Smooth muscle cell (in vitro differentiated cells): ENCODE measurements at regions not wholly inside any gene's neighbourhood (a gene's known extent, or its start where the extent isn't known, plus 50 kb on each side); places are given as distances from the start of the nearest gene placed in this dataset.

Experiments
- DNase-seq: peaks from one replicate; lab custom pipeline; 2025; ENCODE audit not compliant: unreplicated experiment; lab: John Stamatoyannopoulos, UW
- H2AFZ ChIP-seq: fragments of 200-600 bp; sonication (generic); 2 replicates; pipeline ENCODE4 v1.6.0; 2016; ENCODE audit warnings: antibody characterized with exemption, low read depth, mild to moderate bottlenecking
- H3F3A ChIP-seq: fragments of 200-600 bp; sonication (generic); 2 replicates; pipeline ENCODE4 v1.6.0; 2017; ENCODE audit warnings: antibody characterized with exemption, low read depth
- H3K27ac ChIP-seq: fragments of 200-600 bp; sonication (generic); 2 replicates; pipeline ENCODE4 v1.5.1; 2016; ENCODE audit warnings: low read depth, mild to moderate bottlenecking
- H3K27me3 ChIP-seq: fragments of 200-600 bp; sonication (generic); 2 replicates; pipeline ENCODE4 v1.6.1; 2016; ENCODE audit warnings: low read depth, mild to moderate bottlenecking
- H3K36me3 ChIP-seq: fragments of 200-600 bp; sonication (generic); 2 replicates; pipeline ENCODE4 v1.5.1; 2016; ENCODE audit warnings: low read depth
- H3K4me1 ChIP-seq: fragments of 200-600 bp; sonication (generic); 2 replicates; pipeline ENCODE4 v1.5.1; 2016; ENCODE audit warnings: low read depth
- H3K4me2 ChIP-seq: fragments of 200-600 bp; sonication (generic); 2 replicates; pipeline ENCODE4 v1.6.0; 2016; ENCODE audit warnings: mild to moderate bottlenecking
- H3K4me3 ChIP-seq: fragments of 200-600 bp; sonication (generic); 2 replicates; pipeline ENCODE4 v1.5.1; 2016; ENCODE audit warnings: mild to moderate bottlenecking
- H3K79me2 ChIP-seq: fragments of 200-600 bp; sonication (generic); 2 replicates; pipeline ENCODE4 v1.6.0; 2016; ENCODE audit warnings: low read depth, mild to moderate bottlenecking
- H3K9ac ChIP-seq: fragments of 200-600 bp; sonication (generic); 2 replicates; pipeline ENCODE4 v1.6.0; 2016; ENCODE audit warnings: low read depth
- H3K9me3 ChIP-seq: fragments of 200-600 bp; sonication (generic); replicated peaks from 2 replicates; pipeline ENCODE4 v1.5.1; 2016; ENCODE audit warnings: low read depth
- H4K20me1 ChIP-seq: fragments of 200-600 bp; sonication (generic); 2 replicates; pipeline ENCODE4 v1.6.0; 2016; ENCODE audit warnings: low read depth
- CTCF ChIP-seq: fragments of 200-600 bp; sonication (generic); IDR thresholded peaks from 2 replicates; pipeline ENCODE4 v1.5.1; 2017; ENCODE audit warnings: borderline replicate concordance, mild to moderate bottlenecking, antibody characterized with exemption; ENCODE audit not compliant: insufficient read depth, poor library complexity, severe bottlenecking
- WGBS: methylation state at CpG from one replicate; pipeline ENCODE4 v1.1.7; 2016; ENCODE audit warnings: low lambda C conversion rate; 5-methylcytosine and 5-hydroxymethylcytosine counted together

- no peak for TF ChIP-seq CTCF
- H3K4me3 ChIP-seq = no peak overlapping the region
Observed at GRCh38 chr17:74098136-74099024, 105.1 kb upstream of the RPL38 start.

GRCh38 chr17:74099442-74100340 lies 103.8 kb upstream of the RPL38 start:
- no peak for DNase-seq
- no peak overlapping the region for H3K4me3 ChIP-seq
- H3K9ac ChIP-seq = no peak overlapping the region
- H3K9me3 ChIP-seq = no peaks in the 10 kb centered on the region
- no peak overlapping the region for H3K27ac ChIP-seq
- H3K36me3 ChIP-seq = no peaks in the 10 kb centered on the region
- H4K20me1 ChIP-seq = no peaks in the 10 kb centered on the region
- H3F3A ChIP-seq = peaks cover 7% of the 10 kb centered on the region
- peaks cover 4% of the 10 kb centered on the region for H3K4me1 ChIP-seq
- WGBS = 60% methylated on average over 16 of the region's 16 CpGs
- no peak overlapping the region for H2AFZ ChIP-seq
- H3K79me2 ChIP-seq = no peaks in the 10 kb centered on the region
- no peak overlapping the region for H3K4me2 ChIP-seq
- peaks cover 28% of the 10 kb centered on the region for H3K27me3 ChIP-seq
- no peak for TF ChIP-seq CTCF

More at GRCh38 chr17:74098136-74099024, 105.1 kb upstream of the RPL38 start:
- no peaks in the 10 kb centered on the region for H3K79me2 ChIP-seq
- peaks cover 9% of the 10 kb centered on the region for H3F3A ChIP-seq
- H3K9me3 ChIP-seq = no peaks in the 10 kb centered on the region
- no peak for DNase-seq
- no peak overlapping the region for H3K4me2 ChIP-seq
- peaks cover 26% of the 10 kb centered on the region for H3K27me3 ChIP-seq
- H3K4me1 ChIP-seq = peaks cover 4% of the 10 kb centered on the region
- 92% methylated on average over 15 of the region's 15 CpGs for WGBS
- H3K27ac ChIP-seq = no peak overlapping the region
- no peak overlapping the region for H3K9ac ChIP-seq
- H2AFZ ChIP-seq = no peak overlapping the region
- no peaks in the 10 kb centered on the region for H4K20me1 ChIP-seq
- H3K36me3 ChIP-seq = no peaks in the 10 kb centered on the region

- Histone ChIP-seq H3K27ac (no peak overlapping the region), H3K4me2 (no peak overlapping the region), H3K9me3 (no peaks in the 10 kb centered on the region), H3K79me2 (no peaks in the 10 kb centered on the region), H4K20me1 (no peaks in the 10 kb centered on the region), H2AFZ (no peak overlapping the region), H3K36me3 (no peaks in the 10 kb centered on the region), H3F3A (no peaks in the 10 kb centered on the region), H3K4me3 (no peak overlapping the region), H3K27me3 (peaks cover 51% of the 10 kb centered on the region), H3K4me1 (peaks cover 1% of the 10 kb centered on the region), H3K9ac (no peak overlapping the region)
- no peak for TF ChIP-seq CTCF
- DNase-seq = no peak
- WGBS = 92% methylated on average over 5 of the region's 5 CpGs
Observed at GRCh38 chr17:74104921-74105320, 98.6 kb upstream of the RPL38 start.
